Uterus (tissue), 3 donors: ENCODE measurements at regions not wholly inside any gene's neighbourhood (a gene's known extent, or its start where the extent isn't known, plus 50 kb on each side); places are given as distances from the start of the nearest gene placed in this dataset.

Source experiments
- DNase-seq, 2 donors: peaks; one replicate each; pipeline ENCODE4 v3.0.0-alpha.2; 2019 to 2020
- H3K27ac ChIP-seq, 2 donors: fragments of 200-600 bp; sonication (generic); 1 replicate in 1 of 2; 2 replicates in 1 of 2; pipeline ENCODE4 v1.5.1; 2016 to 2018
- H3K27me3 ChIP-seq, 2 donors: fragments of 200-600 bp; sonication (generic); one replicate each; pipeline ENCODE4 v1.5.1; 2018 to 2019; ENCODE audit warnings: control low read depth in 1 of 2
- H3K36me3 ChIP-seq, 2 donors: fragments of 200-600 bp; sonication (generic); one replicate each; pipeline ENCODE4 v1.5.1; 2019; ENCODE audit warnings: control low read depth in 1 of 2
- H3K4me1 ChIP-seq, 2 donors: fragments of 200-600 bp; sonication (generic); one replicate each; pipeline ENCODE4 v1.5.1; 2018 to 2019; ENCODE audit warnings: control low read depth in 1 of 2
- H3K4me3 ChIP-seq, 2 donors: fragments of 200-600 bp; sonication (generic); 1 replicate in 1 of 2; 2 replicates in 1 of 2; pipeline ENCODE4 v1.5.1; 2018 to 2019; ENCODE audit warnings: mild to moderate bottlenecking in 1 of 2
- H3K9me3 ChIP-seq, 2 donors: fragments of 200-600 bp; sonication (generic); one replicate each; pipeline ENCODE4 v1.5.1; 2019; ENCODE audit warnings: control low read depth in 1 of 2
- CTCF ChIP-seq, 4 experiments: fragments of 200-600 bp in 2 of 4; fragments of 450-650 bp in 2 of 4; sonication (generic) in 2 of 4; IDR thresholded peaks; one replicate each; pipeline ENCODE4 v1.5.1; 2016 to 2019; ENCODE audit warnings: antibody characterized with exemption in 4 of 4, mild to moderate bottlenecking in 2 of 4, moderate library complexity in 1 of 4
- POLR2A ChIP-seq, 2 donors: fragments of 450-650 bp; IDR thresholded peaks; one replicate each; pipeline ENCODE4 v1.6.1; 2016; ENCODE audit warnings: antibody characterized with exemption in 2 of 2, mild to moderate bottlenecking in 1 of 2, moderate library complexity in 1 of 2
- intact Hi-C: fragments of 100-400 bp; cut with DNase I; formaldehyde crosslinking; loops from one replicate; pipeline ENCODE4 v1.15.1; 2023; ENCODE audit warnings: low total_unique reads
- donor health status: DM: yes; HTN: yes; CAD: no.

GRCh38 chr10:117868151-117868550, 178.6 kb downstream of the RAB11FIP2 start:
- intact Hi-C loops, result no loop called here
- no peak for DNase-seq
- no peak overlapping the region for H3K4me3 ChIP-seq
- no peaks in the 10 kb centered on the region for H3K9me3 ChIP-seq
- H3K4me1 ChIP-seq, result no peaks in the 10 kb centered on the region
- no peak overlapping the region for H3K27ac ChIP-seq
- no peaks in the 10 kb centered on the region for H3K36me3 ChIP-seq
- H3K27me3 ChIP-seq, result no peaks in the 10 kb centered on the region
- no peak for TF ChIP-seq CTCF (IDR thresholded peaks at IDR 0.05)
- TF ChIP-seq POLR2A (IDR thresholded peaks at IDR 0.05), result no peak

- no peak overlapping the region for H3K4me3 ChIP-seq
Measured at GRCh38 chr10:117875793-117876192, 170.9 kb downstream of the RAB11FIP2 start.

GRCh38 chr10:117876210-117876609, 170.5 kb downstream of the RAB11FIP2 start:
- TF ChIP-seq POLR2A (IDR thresholded peaks at IDR 0.05) (no peak), CTCF (IDR thresholded peaks at IDR 0.05) (no peak)
- DNase-seq, result no peak

More at GRCh38 chr10:117875793-117876192, 170.9 kb downstream of the RAB11FIP2 start:
- intact Hi-C loops, result no loop called here
- no peak for DNase-seq
- H3K4me1 ChIP-seq, result no peaks in the 10 kb centered on the region
- H3K36me3 ChIP-seq, result no peaks in the 10 kb centered on the region
- H3K27ac ChIP-seq, result no peak overlapping the region
- no peaks in the 10 kb centered on the region for H3K9me3 ChIP-seq
- H3K27me3 ChIP-seq, result no peaks in the 10 kb centered on the region
- TF ChIP-seq POLR2A (IDR thresholded peaks at IDR 0.05), result no peak
- no peak for TF ChIP-seq CTCF (IDR thresholded peaks at IDR 0.05)

GRCh38 chr10:117878626-117879025, 168.1 kb downstream of the RAB11FIP2 start:
- Histone ChIP-seq H3K27ac (no peak overlapping the region), H3K9me3 (no peaks in the 10 kb centered on the region), H3K27me3 (no peaks in the 10 kb centered on the region), H3K4me1 (no peaks in the 10 kb centered on the region), H3K4me3 (no peak overlapping the region), H3K36me3 (no peaks in the 10 kb centered on the region)
- no peak for DNase-seq
- no peak for TF ChIP-seq CTCF (IDR thresholded peaks at IDR 0.05)
- TF ChIP-seq POLR2A (IDR thresholded peaks at IDR 0.05), result no peak
- intact Hi-C loops, result no loop called here

More at GRCh38 chr10:117876210-117876609, 170.5 kb downstream of the RAB11FIP2 start:
- Histone ChIP-seq H3K4me3 (no peak overlapping the region), H3K27ac (no peak overlapping the region), H3K27me3 (no peaks in the 10 kb centered on the region), H3K36me3 (no peaks in the 10 kb centered on the region), H3K9me3 (no peaks in the 10 kb centered on the region), H3K4me1 (no peaks in the 10 kb centered on the region)
- intact Hi-C loops, result no loop called here

- Histone ChIP-seq H3K27me3 (no peaks in the 10 kb centered on the region), H3K27ac (no peak overlapping the region), H3K36me3 (no peaks in the 10 kb centered on the region), H3K9me3 (no peaks in the 10 kb centered on the region), H3K4me3 (no peak overlapping the region), H3K4me1 (no peaks in the 10 kb centered on the region)
- no peak for DNase-seq
- intact Hi-C loops, result no loop called here
- TF ChIP-seq CTCF (IDR thresholded peaks at IDR 0.05) (no peak), POLR2A (IDR thresholded peaks at IDR 0.05) (no peak)
Measured at GRCh38 chr10:117884093-117884492, 162.6 kb downstream of the RAB11FIP2 start.
